AG04450 (cell line): ENCODE measurements at regions not wholly inside any gene's neighbourhood (a gene's known extent, or its start where the extent isn't known, plus 50 kb on each side); places are given as distances from the start of the nearest gene placed in this dataset.
"Not testable (repeated sequence)": the region's sequence is repeated elsewhere in the genome, so short reads cannot be mapped to it uniquely, and the experiment has no call there.

Source experiments
- CTCF ChIA-PET: fragments of 300-600, 350-600 bp; formaldehyde crosslinking; extraction: SDS; loops from one replicate; lab custom pipeline; 2022; ENCODE audit warnings: antibody characterized with exemption, inconsistent platforms; lab: Charles Lee
- POLR2A ChIA-PET: fragments of 350-600 bp; formaldehyde crosslinking; extraction: SDS; loops from one replicate; lab custom pipeline; 2021; ENCODE audit warnings: antibody characterized with exemption, inconsistent platforms; lab: Yijun Ruan, JAX
- DNase-seq: peaks from one replicate; pipeline ENCODE4 v3.0.0-alpha.2; 2011; ENCODE audit warnings: low read depth, low spot score
- H3K27ac ChIP-seq: one replicate; pipeline ENCODE4 v1.5.1; 2012; ENCODE audit warnings: low read depth, low read length, control low read depth
- H3K27me3 ChIP-seq: one replicate; pipeline ENCODE4 v1.6.0; 2012; ENCODE audit warnings: low read length; ENCODE audit not compliant: control insufficient read depth, insufficient read depth
- H3K4me3 ChIP-seq: 2 replicates; pipeline ENCODE4 v1.5.1; 2011; ENCODE audit warnings: mild to moderate bottlenecking, low read depth, low read length, control low read depth
- H3K9me3 ChIP-seq: 2 replicates; pipeline ENCODE4 v1.5.1; 2012; ENCODE audit warnings: low read length; ENCODE audit not compliant: control insufficient read depth, insufficient read depth
- TF ChIP-seq, protein P1 (sequence below): IDR thresholded peaks from 2 replicates; pipeline ENCODE4 v1.5.1; 2011; ENCODE audit warnings: low read depth, low read length, control low read depth, inconsistent platforms

GRCh38 chr3:176032043-176032442, 1165.2 kb downstream of the TBL1XR1 start:
- Histone ChIP-seq H3K27me3 (no peaks in the 10 kb centered on the region), H3K27ac (no peak overlapping the region), H3K9me3 (no peaks in the 10 kb centered on the region), H3K4me3 (no peak overlapping the region)
- TF ChIP-seq, protein P1, sequence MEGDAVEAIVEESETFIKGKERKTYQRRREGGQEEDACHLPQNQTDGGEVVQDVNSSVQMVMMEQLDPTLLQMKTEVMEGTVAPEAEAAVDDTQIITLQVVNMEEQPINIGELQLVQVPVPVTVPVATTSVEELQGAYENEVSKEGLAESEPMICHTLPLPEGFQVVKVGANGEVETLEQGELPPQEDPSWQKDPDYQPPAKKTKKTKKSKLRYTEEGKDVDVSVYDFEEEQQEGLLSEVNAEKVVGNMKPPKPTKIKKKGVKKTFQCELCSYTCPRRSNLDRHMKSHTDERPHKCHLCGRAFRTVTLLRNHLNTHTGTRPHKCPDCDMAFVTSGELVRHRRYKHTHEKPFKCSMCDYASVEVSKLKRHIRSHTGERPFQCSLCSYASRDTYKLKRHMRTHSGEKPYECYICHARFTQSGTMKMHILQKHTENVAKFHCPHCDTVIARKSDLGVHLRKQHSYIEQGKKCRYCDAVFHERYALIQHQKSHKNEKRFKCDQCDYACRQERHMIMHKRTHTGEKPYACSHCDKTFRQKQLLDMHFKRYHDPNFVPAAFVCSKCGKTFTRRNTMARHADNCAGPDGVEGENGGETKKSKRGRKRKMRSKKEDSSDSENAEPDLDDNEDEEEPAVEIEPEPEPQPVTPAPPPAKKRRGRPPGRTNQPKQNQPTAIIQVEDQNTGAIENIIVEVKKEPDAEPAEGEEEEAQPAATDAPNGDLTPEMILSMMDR: no peak
- DNase-seq: no peak
- ChIA-PET CTCF (no interaction called here), POLR2A (no interaction called here)

- H3K27ac ChIP-seq, CTCF ChIA-PET, POLR2A ChIA-PET, H3K27me3 ChIP-seq, H3K4me3 ChIP-seq, DNase-seq, H3K9me3 ChIP-seq: not testable (repeated sequence)
These were observed 1157.1 kb downstream of the NAALADL2 start for GRCh38 chr3:176016203-176016602.

DNA sequence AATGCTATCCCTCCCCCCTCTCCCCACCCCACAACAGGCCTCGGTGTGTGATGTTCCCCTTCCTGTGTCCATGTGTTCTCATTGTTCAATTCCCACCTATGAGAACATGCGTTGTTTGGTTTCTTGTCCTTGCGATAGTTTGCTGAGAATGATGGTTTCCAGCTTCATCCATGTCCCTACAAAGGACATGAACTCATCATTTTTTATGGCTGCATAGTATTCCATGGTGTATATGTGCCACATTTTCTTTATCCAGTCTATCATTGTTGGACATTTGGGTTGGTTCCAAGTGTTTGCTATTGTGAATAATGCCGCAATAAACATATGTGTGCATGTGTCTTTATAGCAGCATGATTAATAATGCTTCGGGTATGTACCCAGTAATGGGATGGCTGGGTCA, 1156.1 kb downstream of the NAALADL2 start:
- H3K9me3 ChIP-seq, H3K27ac ChIP-seq, POLR2A ChIA-PET, CTCF ChIA-PET, H3K4me3 ChIP-seq, H3K27me3 ChIP-seq, DNase-seq: not testable (repeated sequence)

- no peaks in the 10 kb centered on the region for H3K9me3 ChIP-seq
- H3K27me3 ChIP-seq: no peaks in the 10 kb centered on the region
- ChIA-PET POLR2A (no interaction called here), CTCF (no interaction called here)
- H3K27ac ChIP-seq: no peak overlapping the region
- no peak for DNase-seq
- H3K4me3 ChIP-seq: no peak overlapping the region
- TF ChIP-seq, protein P1: no peak
These were observed 1150.1 kb downstream of the NAALADL2 start for GRCh38 chr3:176009256-176009655.

DNA sequence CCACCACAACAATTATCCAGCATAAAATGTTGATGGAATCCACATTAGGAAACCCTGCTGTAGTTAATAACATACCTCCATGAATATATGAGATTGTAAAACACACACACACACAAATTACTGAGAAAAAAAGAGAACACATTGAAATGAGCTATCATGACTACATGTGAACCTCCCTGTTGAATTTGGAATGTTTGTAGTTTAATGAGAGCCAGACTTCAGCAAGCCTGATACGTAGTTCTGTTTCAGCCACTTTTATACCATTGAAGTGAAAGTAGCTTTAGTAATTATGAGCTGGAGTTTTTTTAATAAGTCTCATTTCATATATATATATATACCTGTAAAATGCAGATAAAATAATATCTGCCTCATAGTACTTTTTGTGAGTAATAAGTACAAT, 1146.4 kb downstream of the NAALADL2 start:
- Histone ChIP-seq H3K4me3 (no peak overlapping the region), H3K9me3 (no peaks in the 10 kb centered on the region), H3K27ac (no peak overlapping the region), H3K27me3 (no peaks in the 10 kb centered on the region)
- no peak for DNase-seq
- TF ChIP-seq, protein P1: no peak
- POLR2A ChIA-PET: no interaction called here
- CTCF ChIA-PET: no interaction called here

DNA sequence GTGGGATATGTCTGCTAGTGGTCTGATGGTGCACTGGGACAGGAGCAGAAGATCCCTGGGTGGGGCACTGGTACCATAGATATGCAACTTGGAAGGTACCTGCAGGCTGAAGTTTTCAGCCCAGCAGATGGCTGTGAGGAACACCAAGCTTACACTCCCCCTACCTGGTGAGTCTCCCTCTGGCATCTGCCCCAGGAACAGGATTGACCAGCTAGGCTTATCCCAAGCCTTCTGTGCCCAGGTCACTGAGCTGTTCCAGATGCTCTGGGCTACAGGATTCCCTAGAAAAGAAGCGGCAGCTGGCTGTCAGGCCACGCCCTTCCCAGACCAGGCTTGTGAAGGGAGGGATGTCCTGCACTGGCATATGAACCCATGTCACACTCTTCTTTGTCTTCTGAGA, 1130.0 kb downstream of the NAALADL2 start:
- POLR2A ChIA-PET: interaction anchor here (0.6 kb wide), 1 partner anchor 165 kb away, joined by 6 read pairs; no protein-coding TSS in a partner anchor
- Histone ChIP-seq H3K27ac (no peak overlapping the region), H3K9me3 (no peaks in the 10 kb centered on the region), H3K4me3 (no peak overlapping the region), H3K27me3 (no peaks in the 10 kb centered on the region)
- CTCF ChIA-PET: no interaction called here
- no peak for DNase-seq
- TF ChIP-seq, protein P1: no peak
